Ectodermal cell (in vitro differentiated cells): ENCODE measurements at regions not wholly inside any gene's neighbourhood (a gene's known extent, or its start where the extent isn't known, plus 50 kb on each side); places are given as distances from the start of the nearest gene placed in this dataset.
"Not testable (repeated sequence)": the region's sequence is repeated elsewhere in the genome, so short reads cannot be mapped to it uniquely, and the experiment has no call there.

ENCODE experiments used
- H3K27ac ChIP-seq: 2 replicates; pipeline ENCODE4 v1.7.0; 2013; ENCODE audit warnings: mild to moderate bottlenecking, low read depth, low read length; ENCODE audit not compliant: insufficient read depth, poor library complexity, severe bottlenecking
- H3K27me3 ChIP-seq: 2 replicates; pipeline ENCODE4 v1.7.0; 2013; ENCODE audit warnings: mild to moderate bottlenecking, low read length; ENCODE audit not compliant: insufficient read depth, control insufficient read depth, poor library complexity, severe bottlenecking
- H3K36me3 ChIP-seq: one replicate; pipeline ENCODE4 v1.7.0; 2013; ENCODE audit warnings: low read length; ENCODE audit not compliant: control insufficient read depth, insufficient read depth
- H3K4me1 ChIP-seq: one replicate; pipeline ENCODE4 v1.7.0; 2013; ENCODE audit warnings: low read length; ENCODE audit not compliant: control insufficient read depth, insufficient read depth
- H3K4me3 ChIP-seq: 2 replicates; pipeline ENCODE4 v1.7.0; 2013; ENCODE audit warnings: low read depth, low read length, control low read depth; ENCODE audit not compliant: insufficient read depth
- H3K9me3 ChIP-seq: 2 replicates; pipeline ENCODE4 v1.7.0; 2013; ENCODE audit warnings: mild to moderate bottlenecking, low read length, moderate library complexity; ENCODE audit not compliant: control insufficient read depth
- WGBS, 2 experiments: methylation state at CpG; one replicate each; pipeline ENCODE4 v1.1.7; 2013; ENCODE audit warnings: missing lambda C conversion rate in 2 of 2; 5-methylcytosine and 5-hydroxymethylcytosine counted together

DNA sequence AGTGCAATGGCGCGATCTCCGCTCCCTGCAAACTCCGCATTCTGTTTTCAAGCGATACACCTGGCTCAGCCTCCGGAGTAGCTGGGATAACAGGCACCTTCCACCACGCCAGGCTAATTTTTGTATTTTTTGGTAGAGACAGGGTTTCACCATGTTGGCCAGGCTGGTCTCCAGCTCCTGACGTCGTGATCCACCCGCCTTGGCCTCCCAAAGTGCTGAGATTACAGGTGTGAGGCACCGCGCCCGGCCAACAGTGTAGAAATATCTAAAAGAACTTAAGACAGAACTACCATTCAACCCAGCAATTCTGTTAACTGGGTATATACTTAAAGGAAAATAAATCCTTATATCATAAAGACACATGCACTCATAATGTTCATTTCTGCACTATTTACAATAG, 335.3 kb upstream of the LUZP2 start:
- Histone ChIP-seq H3K27me3 (no peaks in the 10 kb centered on the region), H3K36me3 (no peaks in the 10 kb centered on the region), H3K4me3 (no peak overlapping the region), H3K9me3 (no peaks in the 10 kb centered on the region), H3K4me1 (no peaks in the 10 kb centered on the region), H3K27ac (no peak overlapping the region)
- WGBS, 2 experiments: 92 to 99% methylated on average over 13 of the region's 13 CpGs

- 93 to 95% methylated on average over 3 of the region's 3 CpGs for WGBS, 2 experiments
- Histone ChIP-seq H3K4me3 (no peak overlapping the region), H3K9me3 (no peaks in the 10 kb centered on the region), H3K36me3 (no peaks in the 10 kb centered on the region), H3K27me3 (no peaks in the 10 kb centered on the region), H3K4me1 (no peaks in the 10 kb centered on the region), H3K27ac (no peak overlapping the region)
These were observed 333.7 kb upstream of the LUZP2 start for GRCh38 chr11:24163146-24163545.

- no peak overlapping the region for H3K4me3 ChIP-seq
- H3K36me3 ChIP-seq: no peaks in the 10 kb centered on the region
- H3K9me3 ChIP-seq: no peaks in the 10 kb centered on the region
- H3K27ac ChIP-seq: no peak overlapping the region
- no peaks in the 10 kb centered on the region for H3K4me1 ChIP-seq
- H3K27me3 ChIP-seq: no peaks in the 10 kb centered on the region
These were observed 333.0 kb upstream of the LUZP2 start for GRCh38 chr11:24163841-24164240.

DNA sequence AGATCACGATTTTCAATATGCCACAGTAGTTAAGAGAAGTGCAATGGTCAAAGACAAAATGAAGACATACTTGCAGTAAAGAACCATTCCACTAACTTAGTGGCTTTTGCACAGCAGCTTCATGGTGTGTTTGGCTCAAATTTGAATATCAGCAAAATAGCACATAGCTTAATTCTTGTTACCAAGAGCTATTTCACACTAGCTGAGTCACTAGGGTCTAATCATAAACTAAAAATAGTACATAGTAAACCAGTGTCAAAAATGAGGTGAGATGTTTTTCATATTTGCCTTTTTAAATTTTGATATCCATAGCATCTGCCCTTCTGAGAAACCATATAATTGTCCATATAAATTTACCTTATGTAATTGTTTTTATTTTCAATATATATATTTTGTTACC, 325.0 kb upstream of the LUZP2 start:
- H3K36me3 ChIP-seq: no peaks in the 10 kb centered on the region
- no peak overlapping the region for H3K27ac ChIP-seq
- H3K4me1 ChIP-seq: no peaks in the 10 kb centered on the region
- no peaks in the 10 kb centered on the region for H3K9me3 ChIP-seq
- no peak overlapping the region for H3K4me3 ChIP-seq
- H3K27me3 ChIP-seq: no peaks in the 10 kb centered on the region
- WGBS, 2 experiments: 96% methylated on average over 1 of the region's 1 CpG; no CpG with 5 or more reads in 1 of the 2 experiments

GRCh38 chr11:24181395-24182047, 315.3 kb upstream of the LUZP2 start:
- H3K36me3 ChIP-seq: no peaks in the 10 kb centered on the region
- H3K4me3 ChIP-seq: no peak overlapping the region
- H3K9me3 ChIP-seq: no peaks in the 10 kb centered on the region
- H3K27ac ChIP-seq: no peak overlapping the region
- no peaks in the 10 kb centered on the region for H3K4me1 ChIP-seq
- WGBS, 2 experiments: 74 to 96% methylated on average over 4 to 5 of the region's 6 CpGs
- no peaks in the 10 kb centered on the region for H3K27me3 ChIP-seq

DNA sequence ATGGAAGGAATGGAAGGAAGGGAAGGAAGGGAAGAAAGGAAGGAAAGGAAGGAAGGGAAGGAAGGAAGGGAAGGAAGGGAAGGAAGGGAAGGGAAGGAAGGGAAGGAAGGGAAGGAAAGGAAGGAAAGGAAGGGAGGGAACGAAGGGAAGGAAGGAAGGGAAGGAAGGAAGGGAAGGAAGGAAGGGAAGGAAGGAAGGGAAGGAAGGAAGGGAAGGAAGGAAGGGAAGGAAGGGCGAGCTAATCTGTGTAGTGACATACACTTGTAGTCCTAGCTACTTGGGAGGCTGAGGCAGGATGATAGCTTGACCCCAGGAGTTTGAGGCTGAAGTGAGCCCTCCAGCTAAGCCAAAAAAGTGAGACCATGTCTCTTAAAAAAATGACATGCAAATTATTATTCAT, 311.3 kb upstream of the LUZP2 start:
- 91 to 94% methylated on average over 2 of the region's 2 CpGs for WGBS, 2 experiments

GRCh38 chr11:24196733-24197132, 300.1 kb upstream of the LUZP2 start:
- no peaks in the 10 kb centered on the region for H3K36me3 ChIP-seq
- no peak overlapping the region for H3K27ac ChIP-seq
- no peaks in the 10 kb centered on the region for H3K4me1 ChIP-seq
- 83 to 91% methylated on average over 2 of the region's 2 CpGs for WGBS, 2 experiments
- H3K4me3 ChIP-seq: no peak overlapping the region
- no peaks in the 10 kb centered on the region for H3K9me3 ChIP-seq
- no peaks in the 10 kb centered on the region for H3K27me3 ChIP-seq

More for the DNA sequence above, 311.3 kb upstream of the LUZP2 start:
- not testable (repeated sequence) for H3K36me3 ChIP-seq, H3K27me3 ChIP-seq, H3K27ac ChIP-seq, H3K4me1 ChIP-seq, H3K4me3 ChIP-seq, H3K9me3 ChIP-seq

- Histone ChIP-seq H3K4me3 (no peak overlapping the region), H3K4me1 (no peaks in the 10 kb centered on the region), H3K9me3 (no peaks in the 10 kb centered on the region), H3K36me3 (no peaks in the 10 kb centered on the region), H3K27ac (no peak overlapping the region), H3K27me3 (no peaks in the 10 kb centered on the region)
- WGBS, 2 experiments: 97% methylated on average over 5 of the region's 5 CpGs
These were observed 298.4 kb upstream of the LUZP2 start for GRCh38 chr11:24198481-24198880.

DNA sequence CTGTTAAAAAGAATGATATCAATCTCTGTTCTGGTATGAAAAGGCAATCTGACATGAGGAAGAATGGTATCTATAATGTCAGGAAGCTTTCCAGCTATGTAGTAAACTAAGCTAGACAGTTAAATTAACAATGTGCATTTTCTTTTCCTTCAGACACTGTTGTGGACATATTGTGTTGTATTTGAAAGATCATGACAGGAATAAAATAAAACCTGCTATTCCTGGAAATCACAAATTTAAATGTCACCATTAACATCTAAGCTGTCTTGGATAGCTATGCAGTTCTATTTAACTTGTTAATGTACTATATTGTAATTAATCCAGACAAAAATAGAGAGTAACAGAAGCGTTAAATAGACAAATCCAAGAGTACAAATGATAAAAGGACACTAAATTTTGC, 297.4 kb upstream of the LUZP2 start:
- Histone ChIP-seq H3K9me3 (no peaks in the 10 kb centered on the region), H3K36me3 (no peaks in the 10 kb centered on the region), H3K27ac (no peak overlapping the region), H3K4me3 (no peak overlapping the region), H3K4me1 (no peaks in the 10 kb centered on the region), H3K27me3 (no peaks in the 10 kb centered on the region)
- 100% methylated on average over 1 of the region's 1 CpG; no CpG with 5 or more reads in 1 of the 2 experiments for WGBS, 2 experiments

GRCh38 chr11:24206030-24206429, 290.8 kb upstream of the LUZP2 start:
- Histone ChIP-seq H3K4me1 (no peaks in the 10 kb centered on the region), H3K4me3 (no peak overlapping the region), H3K9me3 (no peaks in the 10 kb centered on the region), H3K27ac (no peak overlapping the region), H3K27me3 (no peaks in the 10 kb centered on the region), H3K36me3 (no peaks in the 10 kb centered on the region)
- WGBS, 2 experiments: 82 to 93% methylated on average over 2 of the region's 2 CpGs

DNA sequence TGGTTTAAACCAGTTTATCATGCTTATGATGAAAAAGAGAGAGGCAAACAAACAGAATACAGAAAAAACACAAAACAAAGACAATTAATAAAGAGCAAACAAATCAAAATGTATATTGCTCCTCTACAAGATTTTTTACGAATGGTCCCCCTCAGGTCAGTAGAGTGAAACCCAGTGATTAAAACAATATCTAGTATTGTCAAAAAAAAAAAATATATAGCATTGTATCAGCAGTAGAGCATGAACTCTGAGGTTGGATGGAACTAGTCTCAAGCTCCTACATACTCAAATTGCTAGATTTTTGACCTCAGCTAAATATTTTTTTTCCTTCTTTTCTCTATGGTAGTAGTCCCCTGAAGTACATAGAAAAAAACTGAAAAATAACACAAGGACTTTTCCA, 290.3 kb upstream of the LUZP2 start:
- Histone ChIP-seq H3K4me1 (no peaks in the 10 kb centered on the region), H3K36me3 (no peaks in the 10 kb centered on the region), H3K9me3 (no peaks in the 10 kb centered on the region), H3K27me3 (no peaks in the 10 kb centered on the region), H3K4me3 (no peak overlapping the region), H3K27ac (no peak overlapping the region)
- WGBS, 2 experiments: 100% methylated on average over 1 of the region's 1 CpG; no CpG with 5 or more reads in 1 of the 2 experiments
